NCI-H748 (cell line): ENCODE measurements at regions not wholly inside any gene's neighbourhood (a gene's known extent, or its start where the extent isn't known, plus 50 kb on each side); places are given as distances from the start of the nearest gene placed in this dataset.
"Not testable (repeated sequence)": the region's sequence is repeated elsewhere in the genome, so short reads cannot be mapped to it uniquely, and the experiment has no call there.

ENCODE experiments used
- DNase-seq: peaks from one replicate; lab custom pipeline; 2025; ENCODE audit not compliant: unreplicated experiment; lab: John Stamatoyannopoulos, UW

- no peak for DNase-seq
Measured at GRCh38 chr5:167936944-167937634, 354.4 kb upstream of the WWC1 start.

GRCh38 chr5:167937635-167937998 is 353.8 kb upstream of the WWC1 start:
- DNase-seq, result peak; percentile 12

- DNase-seq, result no peak
Measured at GRCh38 chr5:167939686-167940085, 351.8 kb upstream of the WWC1 start.

- no peak for DNase-seq
Measured at GRCh38 chr5:167940911-167941310, 350.5 kb upstream of the WWC1 start.

GRCh38 chr5:167941556-167941955 is 349.9 kb upstream of the WWC1 start:
- DNase-seq, result not testable (repeated sequence)

- no peak for DNase-seq
Measured at GRCh38 chr5:167943343-167943742, 348.1 kb upstream of the WWC1 start.

- DNase-seq, result no peak
Measured at GRCh38 chr5:167944121-167944852, 347.2 kb upstream of the WWC1 start.

- no peak for DNase-seq
Measured at GRCh38 chr5:167945542-167946384, 345.7 kb upstream of the WWC1 start.

- DNase-seq, result no peak
Measured at GRCh38 chr5:167947306-167947705, 344.1 kb upstream of the WWC1 start.

GRCh38 chr5:167948251-167948650 is 343.2 kb upstream of the WWC1 start:
- no peak for DNase-seq

GRCh38 chr5:167949435-167949834 is 342.0 kb upstream of the WWC1 start:
- DNase-seq, result no peak

- no peak for DNase-seq
Measured at GRCh38 chr5:167950126-167950721, 341.2 kb upstream of the WWC1 start.

- no peak for DNase-seq
Measured at GRCh38 chr5:167951116-167951515, 340.3 kb upstream of the WWC1 start.

- no peak for DNase-seq
Measured at GRCh38 chr5:167952278-167952995, 339.0 kb upstream of the WWC1 start.

- DNase-seq, result no peak
Measured at GRCh38 chr5:167953151-167953798, 338.2 kb upstream of the WWC1 start.

- DNase-seq, result no peak
Measured at GRCh38 chr5:167961731-167962130, 329.7 kb upstream of the WWC1 start.

GRCh38 chr5:167964529-167964928 is 326.9 kb upstream of the WWC1 start:
- no peak for DNase-seq

GRCh38 chr5:167965710-167966109 is 325.7 kb upstream of the WWC1 start:
- DNase-seq, result no peak

GRCh38 chr5:167966979-167967378 is 324.5 kb upstream of the WWC1 start:
- no peak for DNase-seq

- no peak for DNase-seq
Measured at GRCh38 chr5:167967494-167968177, 323.8 kb upstream of the WWC1 start.
